GM06990 (cell line): ENCODE measurements at regions not wholly inside any gene's neighbourhood (a gene's known extent, or its start where the extent isn't known, plus 50 kb on each side); places are given as distances from the start of the nearest gene placed in this dataset.

ENCODE experiments used
- DNase-seq: peaks from one replicate; pipeline ENCODE4 v3.0.0-alpha.2; 2011; ENCODE audit not compliant: insufficient read length; ENCODE audit errors: extremely low read depth
- H3K27me3 ChIP-seq: replicated peaks from 2 replicates; pipeline ENCODE4 v1.6.0; 2011; ENCODE audit warnings: low read length; ENCODE audit not compliant: control insufficient read depth, insufficient read depth
- H3K36me3 ChIP-seq: 2 replicates; pipeline ENCODE4 v1.5.1; 2011; ENCODE audit warnings: low read length; ENCODE audit not compliant: control insufficient read depth, insufficient read depth
- H3K4me3 ChIP-seq: replicated peaks from 2 replicates; pipeline ENCODE4 v1.5.1; 2011; ENCODE audit warnings: low read depth, mild to moderate bottlenecking, control low read depth, low read length
- TF ChIP-seq, protein P1 (sequence below): IDR thresholded peaks from 2 replicates; pipeline ENCODE4 v1.5.1; 2011; ENCODE audit warnings: low read length, control low read depth, mild to moderate bottlenecking, inconsistent platforms; ENCODE audit not compliant: insufficient read depth, poor library complexity, severe bottlenecking

DNA sequence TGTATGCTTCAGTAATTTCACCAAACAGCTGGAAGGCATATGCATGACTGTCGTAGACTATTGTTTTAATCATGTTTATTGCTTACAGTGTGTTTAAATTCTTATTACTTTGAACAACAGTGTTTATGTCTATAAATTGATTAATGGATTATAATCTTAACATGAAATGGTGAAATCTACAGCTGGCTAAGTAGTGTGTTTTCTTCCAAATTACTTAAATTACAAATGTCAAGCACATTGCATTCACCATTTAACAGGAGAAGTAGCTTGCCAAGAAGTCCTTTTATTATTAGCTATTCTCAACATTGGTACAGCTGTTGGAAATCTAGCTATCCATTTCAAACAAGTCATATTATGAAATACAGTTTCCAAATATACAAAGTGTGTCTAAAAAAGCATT, 849.3 kb upstream of the PCDH10 start:
- TF ChIP-seq, protein P1, sequence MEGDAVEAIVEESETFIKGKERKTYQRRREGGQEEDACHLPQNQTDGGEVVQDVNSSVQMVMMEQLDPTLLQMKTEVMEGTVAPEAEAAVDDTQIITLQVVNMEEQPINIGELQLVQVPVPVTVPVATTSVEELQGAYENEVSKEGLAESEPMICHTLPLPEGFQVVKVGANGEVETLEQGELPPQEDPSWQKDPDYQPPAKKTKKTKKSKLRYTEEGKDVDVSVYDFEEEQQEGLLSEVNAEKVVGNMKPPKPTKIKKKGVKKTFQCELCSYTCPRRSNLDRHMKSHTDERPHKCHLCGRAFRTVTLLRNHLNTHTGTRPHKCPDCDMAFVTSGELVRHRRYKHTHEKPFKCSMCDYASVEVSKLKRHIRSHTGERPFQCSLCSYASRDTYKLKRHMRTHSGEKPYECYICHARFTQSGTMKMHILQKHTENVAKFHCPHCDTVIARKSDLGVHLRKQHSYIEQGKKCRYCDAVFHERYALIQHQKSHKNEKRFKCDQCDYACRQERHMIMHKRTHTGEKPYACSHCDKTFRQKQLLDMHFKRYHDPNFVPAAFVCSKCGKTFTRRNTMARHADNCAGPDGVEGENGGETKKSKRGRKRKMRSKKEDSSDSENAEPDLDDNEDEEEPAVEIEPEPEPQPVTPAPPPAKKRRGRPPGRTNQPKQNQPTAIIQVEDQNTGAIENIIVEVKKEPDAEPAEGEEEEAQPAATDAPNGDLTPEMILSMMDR, result no peak
- Histone ChIP-seq H3K27me3 (no peaks in the 10 kb centered on the region), H3K36me3 (no peaks in the 10 kb centered on the region), H3K4me3 (no peak overlapping the region)
- DNase-seq, result no peak

DNA sequence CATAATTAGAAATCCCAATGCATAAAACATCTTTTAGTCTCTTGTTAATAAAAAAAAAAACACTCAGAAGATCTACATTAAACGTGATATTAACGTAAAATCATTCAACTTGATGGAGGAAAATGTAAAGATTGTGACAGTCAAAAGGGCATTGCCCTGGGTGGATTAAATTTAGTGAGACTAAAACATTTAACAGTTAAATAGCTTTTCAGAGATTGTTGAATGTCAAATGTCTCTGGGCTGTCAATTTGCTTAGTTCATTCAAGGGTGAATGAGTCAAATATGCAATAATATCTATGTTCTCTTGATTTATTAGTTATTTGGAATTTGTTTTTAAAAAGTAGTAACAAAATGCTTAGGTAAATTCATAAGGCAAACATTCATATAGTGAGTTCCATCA, 836.6 kb upstream of the PCDH10 start:
- TF ChIP-seq, protein P1, result no peak
- Histone ChIP-seq H3K36me3 (no peaks in the 10 kb centered on the region), H3K4me3 (no peak overlapping the region), H3K27me3 (no peaks in the 10 kb centered on the region)
- no peak for DNase-seq

DNA sequence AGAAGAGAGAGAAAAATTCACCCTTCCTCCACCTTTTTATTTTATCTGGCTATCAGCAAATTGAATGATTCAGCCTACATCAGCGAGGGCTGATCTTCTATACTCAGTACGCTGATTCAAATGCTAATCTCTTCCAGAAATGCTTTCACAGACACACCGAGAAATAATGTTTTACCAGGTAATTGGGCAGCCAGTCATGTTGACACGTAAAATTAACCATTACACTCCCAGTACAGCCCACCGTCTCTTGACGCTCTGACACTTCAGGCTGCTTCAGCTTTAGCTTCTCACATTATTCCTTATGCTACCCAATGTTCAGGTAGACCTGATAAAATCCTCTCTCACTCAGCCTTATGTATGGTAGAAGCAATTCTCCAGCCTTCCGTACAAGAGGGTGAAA, 835.2 kb upstream of the PCDH10 start:
- TF ChIP-seq, protein P1, result no peak
- Histone ChIP-seq H3K4me3 (no peak overlapping the region), H3K27me3 (no peaks in the 10 kb centered on the region), H3K36me3 (no peaks in the 10 kb centered on the region)
- DNase-seq, result no peak

GRCh38 chr4:132316738-132317137, 832.4 kb upstream of the PCDH10 start:
- DNase-seq, result no peak
- no peaks in the 10 kb centered on the region for H3K36me3 ChIP-seq
- no peak overlapping the region for H3K4me3 ChIP-seq
- no peaks in the 10 kb centered on the region for H3K27me3 ChIP-seq
- TF ChIP-seq, protein P1, result no peak

- DNase-seq, result no peak
- no peaks in the 10 kb centered on the region for H3K27me3 ChIP-seq
- TF ChIP-seq, protein P1, result no peak
- H3K36me3 ChIP-seq, result no peaks in the 10 kb centered on the region
- no peak overlapping the region for H3K4me3 ChIP-seq
Observed at GRCh38 chr4:132317923-132318322, 831.2 kb upstream of the PCDH10 start.

DNA sequence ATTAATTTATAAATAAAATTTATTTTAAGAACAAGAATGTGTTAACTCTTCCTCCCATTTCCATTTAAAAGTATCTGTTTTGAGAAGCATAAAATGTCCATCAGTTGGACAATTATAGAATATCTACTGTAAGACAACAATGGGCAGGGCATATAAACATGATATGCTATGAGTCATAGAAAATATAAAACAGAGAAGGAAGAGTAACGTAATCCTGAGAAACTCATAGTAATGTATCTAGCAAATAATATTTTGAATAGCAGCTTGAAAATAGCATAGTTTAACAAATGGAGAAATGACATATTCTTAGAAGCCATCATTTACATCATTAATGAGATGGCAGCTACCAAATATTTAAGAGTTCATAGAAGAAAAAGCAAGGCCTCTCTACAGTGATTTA, 820.3 kb upstream of the PCDH10 start:
- TF ChIP-seq, protein P1, result no peak
- Histone ChIP-seq H3K4me3 (no peak overlapping the region), H3K27me3 (no peaks in the 10 kb centered on the region), H3K36me3 (no peaks in the 10 kb centered on the region)
- no peak for DNase-seq
